ENCODE measurements at regions not wholly inside any gene's neighbourhood (a gene's known extent, or its start where the extent isn't known, plus 50 kb on each side); places are given as distances from the start of the nearest gene placed in this dataset.

DNA sequence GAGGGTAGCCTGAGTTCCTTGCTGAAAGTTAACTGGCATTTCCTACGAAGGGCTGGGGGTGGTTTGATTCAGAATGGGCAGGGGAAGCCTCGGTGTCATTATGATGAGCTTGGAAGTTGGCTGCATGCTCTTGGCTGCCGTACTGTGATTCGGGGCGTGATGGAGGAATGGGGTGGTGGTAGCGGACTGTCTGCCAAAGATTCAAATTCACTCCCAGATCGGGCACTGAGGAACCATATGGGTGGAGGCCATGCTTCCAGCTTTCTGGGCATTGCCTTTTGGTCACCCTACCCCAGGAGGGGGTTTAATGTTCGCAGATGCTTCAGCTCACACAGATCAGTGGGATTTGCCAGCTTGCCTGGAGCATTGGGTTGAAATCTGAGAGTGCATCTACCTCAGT, 492.8 kb upstream of the EEF2KMT start:
- no peak for DNase-seq (ENCODE audit: low spot score)

DNA sequence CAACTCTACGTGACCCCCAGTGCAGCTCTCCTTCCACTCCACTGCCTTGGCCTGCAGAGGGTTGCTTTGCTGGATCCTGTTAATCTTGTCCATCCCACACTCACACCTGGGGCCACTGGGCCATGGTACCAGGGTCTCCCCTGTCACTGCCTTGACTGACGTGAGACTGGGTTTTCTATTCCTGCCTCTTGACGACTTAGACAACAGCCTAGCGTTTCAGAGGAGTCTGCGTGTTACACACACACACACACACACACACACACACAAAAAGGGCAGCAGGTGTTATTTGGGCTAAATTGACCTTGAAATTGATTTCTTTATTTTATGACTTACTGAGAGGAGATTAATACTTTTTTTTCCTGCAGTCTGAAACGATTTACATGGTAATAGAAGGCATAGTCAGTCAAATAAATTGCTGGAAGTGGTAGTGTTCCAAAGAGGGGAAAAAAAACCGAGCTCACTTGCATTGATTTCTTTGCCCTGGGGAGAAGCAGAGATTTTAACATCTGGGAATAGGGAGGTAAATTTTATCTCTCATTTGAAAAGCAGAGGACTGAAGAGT, 492.3 kb upstream of the EEF2KMT start:
- DNase-seq (ENCODE audit: low spot score) = no peak

DNA sequence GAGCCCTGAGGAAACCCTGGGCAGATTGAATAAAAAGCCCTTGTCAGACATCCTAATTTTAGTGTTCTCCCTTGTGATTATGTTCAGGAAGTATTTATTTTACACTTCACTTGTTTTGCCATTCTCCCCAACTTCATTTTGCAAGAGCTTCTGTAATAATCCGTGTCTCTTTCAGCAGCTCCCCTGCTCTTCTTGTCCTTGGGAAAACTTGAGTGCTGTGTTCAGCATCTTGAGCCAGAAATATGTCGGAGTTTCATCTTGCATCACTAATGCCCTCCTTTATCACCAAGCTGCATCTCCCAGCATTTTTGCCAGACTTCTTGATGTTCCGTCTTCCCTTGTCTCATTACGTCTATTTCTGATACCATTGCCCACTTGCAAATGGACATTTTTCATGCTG, 486.5 kb upstream of the EEF2KMT start:
- DNase-seq (ENCODE audit: low spot score) = no peak

DNA sequence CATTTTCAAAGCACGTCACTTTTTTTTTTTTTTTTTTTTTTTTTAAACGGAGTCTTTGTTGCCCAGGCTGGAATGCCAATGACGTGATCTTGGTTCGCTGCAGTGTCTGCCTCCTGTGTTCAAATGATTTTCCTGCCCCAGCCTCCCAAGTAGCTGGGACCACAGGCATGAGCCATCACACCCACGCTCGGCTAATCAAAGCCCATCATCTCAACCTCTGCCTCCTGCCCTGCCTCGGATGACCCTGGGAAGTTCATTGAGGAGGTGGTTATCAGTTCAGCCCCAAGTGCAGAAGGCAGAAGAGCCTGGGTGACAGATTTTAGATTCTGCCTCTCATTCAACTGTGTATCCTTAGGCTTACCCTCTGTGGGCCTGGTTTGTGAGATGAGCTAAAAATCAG, 484.9 kb upstream of the EEF2KMT start:
- no peak for DNase-seq (ENCODE audit: low spot score)

DNA sequence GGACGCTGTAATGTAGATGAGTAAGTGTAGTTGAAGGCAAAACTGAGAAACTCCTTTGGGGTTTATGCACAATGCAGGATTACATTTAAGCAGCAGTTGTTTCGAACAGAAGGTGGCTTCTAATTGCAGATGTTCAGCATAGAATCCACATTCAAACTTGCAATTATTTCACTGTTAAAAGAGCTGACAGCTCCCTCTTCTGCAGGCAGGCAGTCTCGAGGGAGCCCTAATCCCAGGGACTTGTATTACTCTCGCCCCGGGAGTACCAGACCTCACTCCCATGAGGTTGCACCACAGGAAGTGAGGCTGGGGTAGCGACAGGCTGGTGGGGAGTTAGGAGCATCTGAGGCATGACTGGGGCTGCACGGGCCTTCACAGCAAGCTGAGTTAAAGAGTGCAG, 484.3 kb upstream of the EEF2KMT start:
- no peak for DNase-seq (ENCODE audit: low spot score)

DNA sequence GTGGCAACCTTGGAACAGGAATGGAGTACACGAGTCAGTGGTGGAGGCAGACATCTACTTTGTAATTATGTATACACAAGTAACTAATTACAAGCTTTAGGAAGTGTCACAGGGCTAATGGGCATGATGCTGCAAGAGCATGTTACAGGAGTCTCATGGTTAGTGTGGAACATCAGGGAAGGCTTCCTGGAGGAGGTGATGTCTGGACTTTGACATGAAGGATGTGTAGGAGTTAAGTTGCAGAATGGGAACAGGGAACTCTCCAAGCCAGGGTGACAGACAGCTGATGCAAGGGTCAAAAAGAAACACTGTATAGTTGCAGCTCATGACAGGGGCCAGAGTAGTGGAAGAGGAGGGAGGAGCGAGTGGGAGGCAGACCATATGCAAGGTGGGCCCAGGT, 483.8 kb upstream of the EEF2KMT start:
- DNase-seq (ENCODE audit: low spot score) = no peak

DNA sequence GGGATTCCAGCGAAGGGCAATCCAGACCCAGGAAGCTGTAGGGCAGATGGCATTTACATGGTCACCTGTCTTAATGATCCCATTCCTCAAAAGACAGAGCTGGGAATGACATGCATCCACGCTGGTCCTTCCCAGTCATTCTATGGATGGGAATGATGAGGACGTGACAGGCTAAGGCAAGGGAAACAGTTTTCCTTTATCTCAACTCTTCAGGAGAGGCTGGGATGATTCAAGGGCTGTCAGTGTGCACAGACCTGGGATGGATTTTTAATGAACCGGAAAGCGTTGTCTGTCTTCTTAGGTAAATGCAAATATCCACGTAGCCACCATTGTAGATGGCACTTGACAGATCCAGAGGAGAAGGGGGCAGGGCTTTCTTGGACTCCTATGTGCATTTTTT, 483.2 kb upstream of the EEF2KMT start:
- DNase-seq (ENCODE audit: low spot score) = no peak

DNA sequence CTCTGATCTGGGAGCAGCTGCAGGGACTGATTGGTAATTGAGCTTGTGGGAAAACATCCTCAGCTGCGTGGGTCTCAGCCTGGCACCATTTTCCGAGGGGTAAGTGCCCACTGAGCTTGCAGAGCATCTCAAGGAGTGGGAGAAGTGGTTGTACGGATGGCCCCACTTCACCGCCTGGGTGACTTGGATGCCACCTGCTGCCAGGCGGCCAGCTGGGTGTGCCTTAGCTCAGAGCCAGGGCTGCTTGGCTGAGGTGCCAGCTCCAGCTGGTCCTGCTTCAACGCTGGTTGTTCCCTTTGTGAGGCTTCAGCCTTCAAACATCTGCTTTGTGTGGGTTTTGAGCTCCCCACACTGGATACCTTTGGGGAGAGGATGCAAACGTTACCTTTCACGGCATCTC, 482.7 kb upstream of the EEF2KMT start:
- no peak for DNase-seq (ENCODE audit: low spot score)

DNA sequence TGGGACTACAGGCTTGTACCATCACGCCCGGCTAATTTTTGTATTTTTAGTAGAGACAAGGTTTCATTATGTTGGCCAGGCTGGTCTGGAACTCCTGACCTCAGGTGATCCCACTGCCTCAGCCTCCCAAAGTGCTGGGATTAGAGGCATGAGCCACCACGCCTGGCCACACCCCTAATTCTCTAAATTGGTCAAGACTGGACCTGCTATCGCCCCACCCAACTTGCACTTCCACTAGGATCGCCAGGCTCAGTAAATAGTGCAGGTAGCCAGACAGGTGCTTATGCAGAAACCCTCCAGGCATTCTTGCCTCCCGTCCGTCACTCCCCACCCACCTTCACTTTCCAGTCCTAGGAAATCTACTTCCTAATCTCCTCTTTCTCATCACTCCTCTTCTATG, 481.4 kb upstream of the EEF2KMT start:
- no peak for DNase-seq (ENCODE audit: low spot score)

DNA sequence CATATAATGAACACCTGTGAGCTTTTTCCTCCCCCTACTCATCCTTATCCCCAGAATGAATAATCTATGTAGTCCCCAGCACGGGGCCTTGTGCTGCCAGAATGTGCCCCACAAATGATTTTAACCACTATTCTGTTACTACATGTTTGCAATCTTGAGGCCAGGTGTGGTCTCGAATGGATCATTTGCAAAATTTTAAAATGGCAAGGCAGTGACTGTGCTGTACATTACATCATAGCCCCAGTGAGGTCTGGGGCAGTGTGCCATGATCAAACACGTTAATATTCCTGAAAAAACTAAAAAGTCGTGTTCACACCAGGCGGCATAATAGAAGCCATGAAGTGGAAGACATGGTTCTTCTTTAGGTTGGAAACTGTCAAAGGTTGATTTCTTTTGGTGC, 479.9 kb upstream of the EEF2KMT start:
- no peak for DNase-seq (ENCODE audit: low spot score)

DNA sequence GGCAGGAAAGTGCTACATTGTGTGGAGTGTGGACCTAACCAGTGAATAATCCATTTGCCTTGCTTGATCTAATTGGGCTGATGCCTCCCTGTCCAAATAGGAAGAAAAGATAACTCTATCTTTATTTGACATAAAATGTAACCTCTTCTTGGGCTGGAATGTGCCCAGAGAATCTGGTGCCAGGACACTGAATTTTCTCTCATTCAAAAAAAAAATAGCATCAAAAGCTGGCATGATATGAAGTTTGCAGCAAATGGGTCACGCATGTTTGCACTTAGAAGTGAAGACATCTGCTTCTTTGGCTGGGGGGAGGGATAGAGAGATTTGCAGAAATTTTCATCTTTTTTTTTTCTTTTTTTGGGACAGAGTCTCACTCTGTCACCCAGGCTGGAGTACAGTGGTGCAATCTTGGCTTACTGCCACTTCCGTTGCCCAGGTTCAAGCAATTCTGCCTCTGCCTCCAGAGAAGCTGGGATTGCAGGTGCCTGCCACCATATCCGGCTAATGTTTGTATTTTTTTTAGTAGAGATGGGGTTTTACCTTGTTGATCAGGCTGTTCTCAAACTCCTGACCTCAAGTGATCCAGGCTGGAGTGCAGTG, 478.2 kb upstream of the EEF2KMT start:
- DNase-seq (ENCODE audit: low spot score) = no peak

DNA sequence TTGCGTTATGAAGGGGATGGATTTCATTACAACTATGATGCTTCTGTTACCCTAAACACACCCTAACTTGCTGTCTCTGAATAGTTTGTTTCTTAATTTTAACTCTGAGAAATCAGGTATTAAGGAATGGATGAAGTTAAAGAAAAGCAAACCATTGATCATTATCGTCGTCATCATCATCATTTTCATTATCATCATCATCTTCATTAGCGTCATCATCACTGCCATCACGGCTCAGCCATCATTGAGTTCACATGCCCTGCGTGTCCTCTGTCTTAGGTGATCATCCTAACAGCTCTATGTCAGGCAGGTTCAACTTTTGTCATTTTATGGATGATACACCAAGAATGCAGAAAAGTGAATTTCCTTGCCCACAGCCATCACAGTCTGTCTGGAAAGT, 477.5 kb upstream of the EEF2KMT start:
- DNase-seq (ENCODE audit: low spot score) = no peak

DNA sequence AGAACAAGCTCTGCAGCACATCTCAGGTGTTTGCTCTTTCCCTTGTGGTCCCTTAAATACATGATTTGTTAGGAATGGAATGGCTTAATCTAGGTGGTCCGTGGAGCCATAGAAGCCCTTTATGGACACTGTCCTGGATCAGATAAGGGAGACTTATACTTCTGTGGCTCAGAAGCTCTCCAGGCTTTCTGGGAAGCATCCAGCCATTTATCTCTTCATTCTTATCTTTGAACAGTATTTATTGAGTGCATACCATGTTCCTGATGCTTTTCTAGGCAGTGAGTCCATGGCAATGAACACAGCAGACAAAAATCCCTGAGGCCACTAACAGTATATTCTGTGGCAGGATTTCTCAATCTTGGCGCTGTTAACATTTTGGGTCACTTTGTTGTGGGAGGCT, 474.5 kb upstream of the EEF2KMT start:
- no peak for DNase-seq (ENCODE audit: low spot score)

DNA sequence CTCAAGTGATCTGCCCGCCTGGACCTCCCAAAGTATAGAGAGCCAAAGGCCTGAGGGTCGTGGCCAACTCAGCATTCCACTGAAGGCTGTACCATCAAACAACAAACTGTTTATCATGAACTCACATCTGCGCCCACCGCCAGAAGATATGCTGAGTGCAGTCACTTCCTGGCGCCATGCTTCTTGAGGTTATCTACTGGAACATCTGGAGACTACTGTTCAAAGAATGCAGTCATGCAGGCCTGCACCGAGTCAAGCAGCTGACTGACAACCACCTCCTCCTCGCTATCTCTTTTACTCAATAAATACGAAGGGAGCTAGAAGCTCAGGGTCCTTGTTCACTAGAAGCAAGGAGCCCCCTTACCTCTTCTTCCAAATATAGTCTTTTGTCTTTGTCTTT, 473.9 kb upstream of the EEF2KMT start:
- DNase-seq (ENCODE audit: low spot score) = no peak

DNA sequence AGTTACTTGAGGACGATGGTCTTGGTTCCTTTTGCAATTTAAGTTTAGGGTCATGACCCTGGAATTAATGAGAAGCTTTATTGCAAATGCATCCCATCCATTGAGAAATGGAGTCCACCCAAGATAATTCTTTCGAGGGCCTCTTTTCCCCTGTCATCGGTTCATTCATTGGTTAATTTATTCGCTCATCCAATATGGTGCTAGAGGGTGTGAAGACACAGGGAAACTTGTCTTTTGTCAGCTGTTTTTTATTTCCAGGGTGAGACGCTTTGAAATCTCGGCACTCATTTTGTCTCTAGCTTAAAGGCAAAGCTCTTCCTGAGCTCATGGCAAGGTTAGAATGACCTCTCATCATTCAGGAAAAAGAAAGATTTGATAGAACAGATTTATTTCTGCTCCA, 464.2 kb upstream of the EEF2KMT start:
- no peak for DNase-seq (ENCODE audit: low spot score)

DNA sequence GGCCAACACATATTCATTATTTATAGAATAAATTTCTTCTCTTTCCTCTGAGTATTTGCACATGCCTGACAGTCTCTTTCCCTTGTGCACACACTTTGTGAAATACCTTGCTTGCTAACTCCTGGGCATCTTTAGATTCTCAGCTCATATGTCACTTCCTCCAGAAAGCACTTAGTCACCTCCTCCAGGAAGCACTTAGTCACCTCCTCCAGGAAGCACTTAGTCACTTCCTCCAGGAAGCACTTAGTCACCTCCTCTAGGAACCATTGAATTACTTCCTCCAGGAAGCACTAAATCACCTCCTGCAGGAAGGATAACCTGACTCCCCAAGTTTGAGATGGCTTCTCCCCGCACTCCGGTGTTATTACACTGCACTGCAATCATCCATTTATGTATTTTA, 462.5 kb upstream of the EEF2KMT start:
- DNase-seq (ENCODE audit: low spot score) = no peak

DNA sequence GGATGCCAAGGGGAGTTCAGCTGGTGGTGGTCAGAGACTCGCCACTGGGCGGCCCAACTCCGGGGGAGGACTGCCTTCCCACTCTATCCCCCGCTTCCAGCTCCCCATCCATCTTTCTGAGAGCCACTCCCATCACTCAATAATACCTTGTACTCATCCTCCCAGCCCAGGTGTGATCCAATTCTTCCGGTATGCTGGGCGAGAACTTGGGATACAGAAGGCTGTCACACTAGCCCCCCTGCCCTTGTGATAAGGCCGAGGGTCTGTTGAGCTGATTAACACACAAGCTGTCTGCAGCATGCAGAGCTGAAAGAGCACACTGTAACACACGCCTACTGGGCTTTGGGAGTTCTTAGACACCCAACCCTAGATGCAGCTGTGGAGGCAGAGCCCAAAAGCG, 460.4 kb upstream of the EEF2KMT start:
- no peak for DNase-seq (ENCODE audit: low spot score)

DNA sequence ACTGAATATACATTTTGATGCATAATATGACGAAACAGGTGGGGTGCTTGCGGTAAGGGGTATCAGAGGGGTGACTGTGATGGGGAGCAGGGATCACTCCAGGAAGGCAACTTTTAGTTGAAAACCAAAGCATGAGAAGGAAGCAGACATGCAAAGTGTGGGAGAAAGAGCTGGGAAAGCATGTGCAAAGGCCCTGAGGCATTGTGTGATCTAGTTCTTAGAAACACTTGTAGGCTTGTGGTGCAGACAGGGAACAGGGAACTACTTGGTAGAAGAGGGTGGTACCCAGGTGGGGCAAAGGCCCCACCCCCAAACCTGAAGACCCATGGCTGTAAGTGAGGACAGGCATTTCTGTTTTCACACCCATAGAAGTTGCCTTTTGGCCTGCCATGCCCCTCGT, 459.9 kb upstream of the EEF2KMT start:
- DNase-seq (ENCODE audit: low spot score) = no peak

DNA sequence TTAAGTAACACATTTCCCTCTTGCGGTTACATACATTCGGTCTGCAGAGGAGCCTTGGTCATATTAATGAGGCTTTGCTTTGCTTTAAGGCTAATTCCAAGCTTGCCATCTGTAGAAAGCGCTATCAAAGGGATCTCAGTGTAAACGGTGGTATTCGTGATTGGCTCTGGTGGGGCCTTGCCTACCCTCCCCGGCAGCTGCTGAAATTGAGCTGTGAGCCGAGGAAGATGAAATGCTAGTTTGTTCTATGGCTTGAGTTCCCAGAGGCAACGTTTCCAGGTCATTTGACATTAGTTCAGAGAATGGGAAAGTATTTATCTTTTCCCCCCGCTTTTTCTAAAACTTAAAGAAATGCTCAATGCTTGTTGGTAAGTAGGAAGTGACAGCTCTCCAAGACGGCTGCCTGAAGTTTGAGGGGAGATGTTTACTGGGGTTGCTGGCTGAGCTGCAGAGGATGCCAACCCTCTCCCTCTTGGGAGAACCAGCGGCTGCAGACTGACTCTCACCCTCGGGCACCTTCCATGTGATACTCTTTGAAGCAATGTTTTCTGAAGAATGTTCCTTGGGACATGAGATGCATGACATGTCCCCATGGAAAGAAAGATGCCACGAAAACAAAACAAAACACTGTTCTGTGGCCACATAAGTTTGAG, 458.7 kb upstream of the EEF2KMT start:
- DNase-seq (ENCODE audit: low spot score) = no peak

DNA sequence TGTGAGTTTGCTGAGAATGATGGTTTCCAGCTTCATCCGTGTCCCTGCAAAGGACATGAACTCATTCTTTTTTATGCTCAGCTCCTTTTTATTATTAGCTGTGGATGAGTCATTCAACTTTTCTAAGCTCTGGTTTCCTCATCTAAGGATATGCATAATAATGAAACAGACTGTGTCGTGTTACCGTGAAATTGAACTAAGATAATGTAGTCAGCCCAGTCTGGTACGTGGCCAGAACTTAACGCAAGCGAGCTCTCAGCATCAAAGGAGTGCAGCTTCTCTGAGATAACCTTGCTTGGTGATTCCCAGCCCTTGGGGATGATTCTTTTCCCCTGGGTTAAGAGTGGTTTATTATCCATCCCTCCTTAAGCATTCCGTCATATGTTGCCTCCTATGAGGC, 454.3 kb upstream of the EEF2KMT start:
- DNase-seq (ENCODE audit: low spot score) = no peak

DNA sequence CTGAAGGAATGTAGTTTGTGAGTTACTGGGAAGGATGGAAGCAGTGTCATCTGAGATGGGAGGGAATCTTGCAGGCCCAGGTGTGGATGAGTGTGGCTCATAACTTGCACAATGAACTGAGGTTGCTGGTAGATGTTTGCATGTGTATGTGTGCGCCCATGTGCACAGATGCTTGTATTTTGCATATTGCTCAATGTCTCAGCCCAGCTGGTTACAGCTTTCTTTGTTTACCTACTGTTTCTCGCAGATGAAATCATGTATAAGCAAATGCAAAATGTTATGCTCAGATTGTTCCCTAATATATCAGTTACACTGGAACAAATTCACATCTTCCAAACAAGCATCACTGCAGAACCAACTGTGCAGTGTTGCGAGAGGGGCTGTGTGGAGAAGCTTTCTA, 452.2 kb upstream of the EEF2KMT start:
- no peak for DNase-seq (ENCODE audit: low spot score)

DNA sequence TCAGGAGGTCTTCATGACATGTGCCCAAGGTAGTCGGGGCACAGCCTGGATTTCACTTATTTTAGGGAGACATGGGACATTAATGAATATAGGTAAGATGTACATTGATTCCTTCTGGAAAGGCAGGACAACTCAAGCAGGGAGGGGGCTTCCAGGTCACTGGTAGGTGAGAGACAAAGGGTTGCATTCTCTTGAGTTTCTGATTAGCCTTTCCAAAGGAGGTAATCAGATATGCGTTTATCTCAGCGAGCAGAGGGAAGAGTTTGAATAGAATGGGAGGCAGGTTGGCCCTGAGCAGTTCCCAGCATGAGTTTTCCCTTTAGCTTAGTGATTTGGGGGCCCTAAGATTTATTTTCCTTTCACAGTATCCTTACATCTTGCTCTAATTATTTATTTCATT, 443.8 kb upstream of the EEF2KMT start:
- DNase-seq (ENCODE audit: low spot score) = no peak

DNA sequence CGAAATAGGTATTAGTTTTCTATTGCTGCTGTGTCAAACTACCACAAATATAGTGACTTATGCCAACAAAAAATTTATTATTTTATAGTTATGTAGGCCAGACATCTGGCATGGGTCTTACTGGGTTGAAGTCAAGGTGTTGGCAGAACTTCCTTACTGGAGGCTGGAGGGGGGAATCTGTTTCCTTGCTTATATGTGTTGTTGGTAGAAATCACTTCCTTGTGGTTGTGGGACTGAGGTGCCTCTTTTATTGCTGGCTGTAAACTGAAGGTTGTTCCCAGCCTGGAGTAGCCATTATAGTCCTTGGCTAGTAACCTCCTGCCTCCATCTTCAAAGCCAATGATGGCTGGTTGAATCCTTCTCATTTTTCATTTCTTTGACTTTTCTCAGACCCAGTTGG, 439.8 kb upstream of the EEF2KMT start:
- no peak for DNase-seq (ENCODE audit: low spot score)

DNA sequence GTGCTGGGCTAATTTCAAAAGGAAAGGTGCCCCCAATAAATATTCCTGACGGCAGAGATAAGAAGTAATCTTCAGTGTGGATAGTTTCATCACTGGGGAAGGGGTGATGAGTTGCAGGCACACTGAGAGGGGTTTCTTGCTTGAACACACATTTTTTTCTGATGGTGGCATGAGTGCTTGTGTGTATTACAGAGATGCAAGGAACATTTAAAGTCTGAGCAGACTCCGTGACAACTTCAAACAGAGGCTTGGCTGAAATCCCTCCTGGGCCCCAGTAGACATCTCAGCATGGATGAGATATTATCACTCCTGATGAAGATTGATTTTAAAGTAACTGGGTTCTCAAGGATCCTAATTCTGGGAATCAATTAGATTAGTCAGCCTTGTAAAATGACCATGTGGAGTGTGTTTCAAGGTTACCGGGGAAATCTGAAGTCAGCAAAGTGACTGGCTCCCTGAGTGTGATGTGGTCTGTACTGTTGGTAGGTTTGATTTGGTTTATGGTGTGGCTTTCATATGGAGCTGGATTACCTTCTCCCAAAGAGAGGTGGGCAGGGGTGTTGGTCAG, 435.8 kb upstream of the EEF2KMT start:
- DNase-seq (ENCODE audit: low spot score) = no peak
